WI38 (cell line): ENCODE measurements at regions not wholly inside any gene's neighbourhood (a gene's known extent, or its start where the extent isn't known, plus 50 kb on each side); places are given as distances from the start of the nearest gene placed in this dataset.

Experiments used
- H3K4me3 ChIP-seq: 2 replicates; pipeline ENCODE4 v1.5.1; 2011; ENCODE audit warnings: low read depth, mild to moderate bottlenecking, control low read depth, low read length
- CTCF ChIP-seq: IDR thresholded peaks from 2 replicates; pipeline ENCODE4 v1.5.1; 2012; ENCODE audit warnings: low read depth, mild to moderate bottlenecking, control low read depth, low read length

DNA sequence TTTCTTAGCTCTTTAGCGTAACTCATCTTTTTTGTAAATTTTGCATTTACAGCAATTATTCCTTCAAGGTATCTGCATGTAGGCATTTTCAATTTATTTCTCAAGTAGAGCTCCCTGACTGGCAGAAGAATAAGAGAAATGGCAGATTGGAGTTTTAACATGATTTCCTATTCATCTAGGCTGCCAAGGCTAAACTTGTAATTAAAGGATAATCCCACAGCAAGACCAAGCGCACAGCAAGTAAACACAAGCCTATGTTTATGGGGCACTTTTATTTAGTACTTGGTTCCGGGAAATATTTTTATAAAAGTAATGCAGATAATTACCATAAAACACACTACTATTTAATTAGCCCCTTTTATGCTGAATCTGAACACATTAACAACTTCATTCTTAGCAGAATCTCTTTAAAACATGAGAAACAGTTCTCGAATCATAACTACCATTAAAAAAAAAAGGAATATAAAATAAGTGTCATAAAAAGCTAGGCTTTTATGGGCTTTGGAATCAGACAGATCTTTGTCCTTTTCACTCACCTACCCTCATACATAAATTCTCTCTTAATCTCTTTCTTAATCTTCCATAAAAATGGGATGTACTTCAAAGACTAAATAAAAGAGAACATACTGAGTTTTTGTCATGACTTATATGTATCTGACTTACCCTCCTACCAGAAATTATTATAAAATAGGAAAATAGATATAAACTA is 961.6 kb upstream of the MIR17HG start:
- no peak overlapping the region for H3K4me3 ChIP-seq
- no peak for TF ChIP-seq CTCF

- no peak for TF ChIP-seq CTCF
- H3K4me3 ChIP-seq, result no peak overlapping the region
Observed at GRCh38 chr13:90388887-90389452, 958.5 kb upstream of the MIR17HG start.

DNA sequence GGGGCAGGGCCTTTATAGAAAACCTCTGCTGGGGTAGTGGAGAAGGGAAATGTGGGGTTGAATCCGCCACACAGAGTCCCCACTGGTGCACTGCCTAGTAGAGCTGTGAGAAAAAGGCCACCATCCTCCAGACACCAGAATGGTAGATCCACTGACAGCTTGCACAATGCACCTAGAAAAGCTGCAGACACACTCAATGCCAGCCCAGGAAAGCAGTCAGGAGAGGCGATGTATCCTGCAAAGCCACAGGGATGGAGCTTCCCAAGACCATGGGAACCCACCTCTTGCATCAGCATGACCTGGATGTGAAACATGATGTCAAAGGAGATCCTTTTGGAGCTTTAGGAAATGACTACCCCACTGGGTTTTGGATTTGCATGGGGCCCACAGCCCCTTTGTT is 958.0 kb upstream of the MIR17HG start:
- no peak for TF ChIP-seq CTCF
- no peak overlapping the region for H3K4me3 ChIP-seq

DNA sequence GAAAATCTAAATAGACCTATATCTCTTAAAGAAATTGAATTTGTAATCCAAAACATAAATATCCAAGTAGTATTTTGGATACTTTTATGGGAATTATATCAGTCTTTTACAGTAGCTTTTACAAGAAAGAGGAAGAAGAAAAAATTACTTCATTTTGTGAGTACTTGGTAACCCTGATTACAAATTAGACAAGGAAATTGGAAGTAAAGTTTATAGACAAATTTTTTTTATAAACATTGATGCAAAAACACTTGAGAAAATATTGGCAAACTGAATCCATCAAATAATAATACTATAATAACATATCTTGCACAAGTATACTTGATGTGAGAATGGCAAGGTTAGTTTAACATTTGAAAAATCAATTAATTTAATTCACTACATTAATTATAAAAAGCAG is 954.1 kb upstream of the MIR17HG start:
- H3K4me3 ChIP-seq, result no peak overlapping the region
- TF ChIP-seq CTCF, result no peak

DNA sequence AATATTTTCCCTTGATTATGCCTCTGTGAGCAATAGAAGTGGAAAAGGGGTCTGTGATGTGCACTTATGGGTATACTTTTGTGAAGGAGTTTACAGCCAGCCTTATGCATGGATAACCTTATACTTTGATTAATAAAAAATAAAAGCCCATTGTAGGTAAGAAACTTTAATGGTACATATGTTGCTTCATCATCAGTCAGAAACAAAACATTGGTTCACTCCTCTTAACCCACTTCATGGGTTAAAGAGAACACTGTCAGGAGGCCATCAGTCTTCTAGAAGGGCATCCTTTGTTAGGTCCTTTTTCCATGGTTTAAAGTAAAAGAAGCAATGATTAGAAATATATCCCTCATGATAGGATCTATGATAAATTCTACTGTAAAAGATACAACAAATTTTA is 952.1 kb upstream of the MIR17HG start:
- TF ChIP-seq CTCF, result no peak
- H3K4me3 ChIP-seq, result no peak overlapping the region

- H3K4me3 ChIP-seq, result no peak overlapping the region
- TF ChIP-seq CTCF, result no peak
Observed at GRCh38 chr13:90395846-90396245, 951.6 kb upstream of the MIR17HG start.

DNA sequence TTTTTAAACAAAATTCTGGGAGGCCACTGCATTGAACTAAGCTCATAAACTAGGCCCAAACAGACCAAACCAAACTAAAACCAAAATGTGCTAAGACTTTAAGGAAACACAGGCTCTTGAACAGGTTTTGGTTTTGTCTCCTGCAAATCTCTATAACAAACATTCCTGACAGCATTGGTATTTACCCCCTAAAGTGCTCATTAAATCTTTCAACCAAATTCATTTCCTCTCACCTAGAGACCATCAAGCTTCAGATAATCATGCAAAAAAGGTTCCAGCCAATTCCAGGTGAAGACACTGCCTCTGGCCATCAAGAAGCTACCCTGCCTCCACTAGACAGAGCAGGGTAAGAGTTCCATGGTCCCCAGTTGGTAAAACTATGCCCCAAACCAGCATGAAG is 951.2 kb upstream of the MIR17HG start:
- no peak overlapping the region for H3K4me3 ChIP-seq
- TF ChIP-seq CTCF, result no peak
